GM12878 (cell line): ENCODE measurements at regions not wholly inside any gene's neighbourhood (a gene's known extent, or its start where the extent isn't known, plus 50 kb on each side); places are given as distances from the start of the nearest gene placed in this dataset.

ENCODE experiments used
- ATAC-seq: fragments of 200-7000 bp; cut with Tn5 transposase; 3 replicates; pipeline ENCODE4 v1.9.1; 2020; ENCODE audit warnings: mild to moderate bottlenecking, moderate library complexity
- BruUV-seq: library from RNA; stranded (reverse); fragments of 400-500 nt; replicated peaks from 2 replicates; lab custom pipeline; 2021; lab: Mats Ljungman, UMichigan
- CTCF ChIA-PET: fragments of 300-600 bp; sonication (Branson Sonifier 250); formaldehyde crosslinking; extraction: SDS; loops from one replicate; lab custom pipeline; 2021; ENCODE audit warnings: inconsistent platforms; lab: Yijun Ruan, JAX
- POLR2A ChIA-PET: fragments of 350-600 bp; formaldehyde crosslinking; extraction: SDS; loops from one replicate; lab custom pipeline; 2021; ENCODE audit warnings: inconsistent platforms; lab: Charles Lee
- RAD21 ChIA-PET: fragments of 300-600 bp; sonication (Branson Sonifier 250); formaldehyde crosslinking; loops from one replicate; lab custom pipeline; 2023; ENCODE audit warnings: antibody characterized with exemption; ENCODE audit not compliant: unreplicated experiment; lab: Charles Lee
- SMC1A ChIA-PET: fragments of 300-600 bp; sonication (Branson Sonifier 250); formaldehyde crosslinking; loops from one replicate; lab custom pipeline; 2023; ENCODE audit not compliant: unreplicated experiment, uncharacterized antibody; lab: Charles Lee
- DNase-seq: peaks from one replicate; pipeline ENCODE4 v3.0.0-alpha.2; 2011; ENCODE audit warnings: low read depth, low spot score
- FAIRE-seq: peaks from 3 replicates; lab custom pipeline; 2011; peaks lifted over from hg19 to GRCh38; lab: Jason Lieb, UNC
- H2AFZ ChIP-seq: 2 replicates; pipeline ENCODE4 v1.6.0; 2011; ENCODE audit warnings: low read depth, low read length, control low read depth; ENCODE audit not compliant: control insufficient read depth
- H3K27ac ChIP-seq: 2 replicates; pipeline ENCODE4 v1.5.1; 2011; ENCODE audit warnings: control low read depth; ENCODE audit not compliant: control insufficient read depth, insufficient read depth
- H3K27me3 ChIP-seq, 2 experiments: replicated peaks in 1 of 2; 2 replicates each; pipeline versions ENCODE4 v1.6.0 to v1.6.1; 2011; ENCODE audit warnings: low read length in 1 of 2; ENCODE audit not compliant: control insufficient read depth in 2 of 2, insufficient read depth in 2 of 2
- H3K36me3 ChIP-seq, 2 experiments: 2 replicates each; pipeline ENCODE4 v1.5.1; 2011; ENCODE audit warnings: low read length in 1 of 2; ENCODE audit not compliant: control insufficient read depth in 2 of 2, insufficient read depth in 2 of 2
- H3K4me1 ChIP-seq: 2 replicates; pipeline ENCODE4 v1.6.1; 2011; ENCODE audit warnings: mild to moderate bottlenecking, low read length, moderate library complexity, mixed read lengths; ENCODE audit not compliant: control insufficient read depth, insufficient read depth
- H3K4me2 ChIP-seq: 2 replicates; pipeline ENCODE4 v1.6.0; 2011; ENCODE audit warnings: control low read depth; ENCODE audit not compliant: control insufficient read depth, insufficient read depth
- H3K4me3 ChIP-seq: fragments of 200-600 bp; sonication (generic); 2 replicates; pipeline ENCODE4 v1.5.1; 2016
- H3K79me2 ChIP-seq: 2 replicates; pipeline ENCODE4 v1.6.0; 2011; ENCODE audit warnings: low read length; ENCODE audit not compliant: control insufficient read depth, insufficient read depth
- H3K9ac ChIP-seq: 2 replicates; pipeline ENCODE4 v1.8.0; 2011; ENCODE audit warnings: low read length, control low read depth, mixed read lengths; ENCODE audit not compliant: control insufficient read depth, insufficient read depth
- H3K9me3 ChIP-seq: replicated peaks from 3 replicates; pipeline ENCODE4 v1.5.1; 2011; ENCODE audit warnings: mild to moderate bottlenecking, low read length; ENCODE audit not compliant: control insufficient read depth, insufficient read depth
- H4K20me1 ChIP-seq: 2 replicates; pipeline ENCODE4 v1.6.0; 2011; ENCODE audit not compliant: control insufficient read depth, insufficient read depth
- CUX1 ChIP-seq: IDR thresholded peaks from 2 replicates; pipeline ENCODE4 v1.6.1; 2012; ENCODE audit warnings: improper control_type of control experiment, low read depth, low read length; ENCODE audit not compliant: insufficient replicate concordance
- JUND ChIP-seq: IDR thresholded peaks from 2 replicates; pipeline ENCODE4 v1.6.1; 2012; ENCODE audit warnings: low read depth, mild to moderate bottlenecking, low read length, improper control_type of control experiment, moderate library complexity
- MYC ChIP-seq: IDR thresholded peaks from 2 replicates; pipeline ENCODE4 v1.6.1; 2011; ENCODE audit warnings: mild to moderate bottlenecking, low read length, moderate library complexity, inconsistent platforms; ENCODE audit not compliant: insufficient read depth, insufficient replicate concordance, insufficient read length, severe bottlenecking
- NFYA ChIP-seq: IDR thresholded peaks from 2 replicates; pipeline ENCODE4 v1.6.1; 2011; ENCODE audit warnings: low read depth, mild to moderate bottlenecking, low read length, improper control_type of control experiment, borderline replicate concordance
- PAX5 ChIP-seq: IDR thresholded peaks from 2 replicates; pipeline ENCODE4 v1.6.1; 2011; ENCODE audit warnings: low read depth, low read length, borderline replicate concordance
- PKNOX1 ChIP-seq: fragments of 450-650 bp; IDR thresholded peaks from 2 replicates; pipeline ENCODE4 v1.6.1; 2016; ENCODE audit warnings: mild to moderate bottlenecking
- RELA ChIP-seq: fragments of 450-650 bp; IDR thresholded peaks from 2 replicates; pipeline ENCODE4 v1.8.0; 2014; ENCODE audit warnings: borderline replicate concordance; ENCODE audit not compliant: partially characterized antibody
- SIN3A ChIP-seq: IDR thresholded peaks from 2 replicates; pipeline ENCODE4 v1.6.1; 2012; ENCODE audit warnings: low read depth, low read length, improper control_type of control experiment
- SP1 ChIP-seq: IDR thresholded peaks from one replicate; pipeline ENCODE4 v1.6.1; 2011; ENCODE audit warnings: low read depth, low read length
- YY1 ChIP-seq: IDR thresholded peaks from 2 replicates; pipeline ENCODE4 v1.6.1; 2011; ENCODE audit warnings: low read depth, mild to moderate bottlenecking, low read length
- ZNF207 ChIP-seq: fragments of 450-650 bp; IDR thresholded peaks from 2 replicates; pipeline ENCODE4 v1.6.1; 2014; ENCODE audit warnings: antibody characterized with exemption, mild to moderate bottlenecking, borderline replicate concordance
- ZNF622 ChIP-seq: fragments of 450-650 bp; IDR thresholded peaks from 2 replicates; pipeline ENCODE4 v1.6.1; 2017; ENCODE audit warnings: mild to moderate bottlenecking, inconsistent platforms
- WGBS: methylation state at CpG from one replicate; pipeline ENCODE4 v1.1.6; 2016; ENCODE audit warnings: low lambda C conversion rate; ENCODE audit not compliant: insufficient replicate concordance, insufficient coverage; ENCODE audit errors: missing lambda C conversion rate; 5-methylcytosine and 5-hydroxymethylcytosine counted together
- in situ Hi-C: fragments of 300-500 bp; cut with MboI; formaldehyde crosslinking; loops from 9 replicates; pipeline ENCODE4 v1.14.3; 2018; ENCODE audit warnings: mixed read lengths
- intact Hi-C: fragments of 100-400 bp; cut with micrococcal nuclease; formaldehyde crosslinking; loops from one replicate; pipeline ENCODE4 v1.14.2; 2022; ENCODE audit not compliant: unreplicated experiment

GRCh38 chrX:46321676-46322075, 223.5 kb downstream of the ZNF674 start (continued):
- TF ChIP-seq MYC, result no peak

- Histone ChIP-seq H3K27me3 (no peaks in the 10 kb centered on the region), H3K79me2 (no peaks in the 10 kb centered on the region), H3K36me3 (no peaks in the 10 kb centered on the region), H3K9me3 (no peaks in the 10 kb centered on the region), H3K4me1 (no peaks in the 10 kb centered on the region), H3K9ac (no peak overlapping the region), H3K4me2 (no peak overlapping the region), H3K4me3 (no peak overlapping the region), H2AFZ (no peak overlapping the region), H3K27ac (no peak overlapping the region), H4K20me1 (no peaks in the 10 kb centered on the region)
- FAIRE-seq (no peak), ATAC-seq (no peak), DNase-seq (no peak)
- 0% methylated on average over 1 of the region's 1 CpG for WGBS
- no TSS peak for BruUV-seq
- RAD21 ChIA-PET, result no interaction called here
- TF ChIP-seq CUX1, result no peak
- no peak for TF ChIP-seq ZNF207
- no peak for TF ChIP-seq PAX5
- TF ChIP-seq SP1, result no peak
- TF ChIP-seq RELA, result no peak
- TF ChIP-seq PKNOX1, result no peak
- TF ChIP-seq JUND, result no peak
- no peak for TF ChIP-seq ZNF622
- TF ChIP-seq NFYA, result no peak
- TF ChIP-seq SIN3A, result no peak
- no peak for TF ChIP-seq YY1
- POLR2A ChIA-PET, result no interaction called here
- intact Hi-C loops, result no loop called here
- in situ Hi-C loops, result no loop called here
- CTCF ChIA-PET, result no interaction called here
- SMC1A ChIA-PET, result no interaction called here
Measured at GRCh38 chrX:46319750-46320149, 225.5 kb downstream of the ZNF674 start.
